Peyer's patch (tissue), 4 donors: ENCODE measurements at regions not wholly inside any gene's neighbourhood (a gene's known extent, or its start where the extent isn't known, plus 50 kb on each side); places are given as distances from the start of the nearest gene placed in this dataset.

Experiments used
- DNase-seq, 3 donors: peaks; one replicate each; pipeline ENCODE4 v3.0.0-alpha.2; 2017 to 2019
- H3K27ac ChIP-seq, 4 donors: fragments of 200-600 bp; sonication (generic); one replicate each; pipeline ENCODE4 v1.5.1; 2016 to 2019
- H3K27me3 ChIP-seq, 2 donors: fragments of 200-600 bp; sonication (generic); one replicate each; pipeline ENCODE4 v1.5.1; 2019
- H3K36me3 ChIP-seq, 3 donors: fragments of 200-600 bp; sonication (generic); one replicate each; pipeline ENCODE4 v1.5.1; 2016 to 2019
- H3K4me1 ChIP-seq, 4 donors: fragments of 200-600 bp; sonication (generic); one replicate each; pipeline ENCODE4 v1.5.1; 2016 to 2019
- H3K4me3 ChIP-seq, 4 donors: fragments of 200-600 bp; sonication (generic); 1 replicate in 3 of 4; 2 replicates in 1 of 4; pipeline ENCODE4 v1.5.1; 2016 to 2019; ENCODE audit warnings: mild to moderate bottlenecking in 1 of 4
- H3K9me3 ChIP-seq, 4 donors: fragments of 200-600 bp; sonication (generic); one replicate each; pipeline ENCODE4 v1.5.1; 2016 to 2019; ENCODE audit warnings: mild to moderate bottlenecking in 1 of 4
- CTCF ChIP-seq, 6 experiments: fragments of 450-650 bp in 4 of 6; fragments of 200-600 bp in 2 of 6; sonication (generic) in 1 of 6; IDR thresholded peaks; one replicate each; pipeline ENCODE4 v1.5.1; 2017 to 2019; ENCODE audit warnings: antibody characterized with exemption in 6 of 6, mild to moderate bottlenecking in 3 of 6, moderate library complexity in 1 of 6
- POLR2A ChIP-seq, 2 donors: fragments of 450-650 bp; IDR thresholded peaks; one replicate each; pipeline ENCODE4 v1.5.1; 2017; ENCODE audit warnings: antibody characterized with exemption in 2 of 2, mild to moderate bottlenecking in 2 of 2, moderate library complexity in 2 of 2

GRCh38 chr16:51287121-51287755 is 136.2 kb upstream of the SALL1 start:
- Histone ChIP-seq H3K4me1 (no peaks in the 10 kb centered on the region), H3K36me3 (no peaks in the 10 kb centered on the region), H3K27me3 (no peaks in the 10 kb centered on the region), H3K4me3 (no peak overlapping the region), H3K9me3 (no peaks in the 10 kb centered on the region), H3K27ac (no peak overlapping the region)
- no peak for TF ChIP-seq CTCF (IDR thresholded peaks at IDR 0.05)
- DNase-seq = no peak

GRCh38 chr16:51286272-51286671 is 135.2 kb upstream of the SALL1 start:
- H3K27me3 ChIP-seq = no peaks in the 10 kb centered on the region
- DNase-seq = no peak
- H3K9me3 ChIP-seq = no peaks in the 10 kb centered on the region
- H3K27ac ChIP-seq = no peak overlapping the region
- no peak overlapping the region for H3K4me3 ChIP-seq
- H3K36me3 ChIP-seq = no peaks in the 10 kb centered on the region
- H3K4me1 ChIP-seq = no peaks in the 10 kb centered on the region
- TF ChIP-seq CTCF (IDR thresholded peaks at IDR 0.05) (no peak), POLR2A (IDR thresholded peaks at IDR 0.05) (no peak)

- Histone ChIP-seq H3K27ac (no peak overlapping the region), H3K36me3 (no peaks in the 10 kb centered on the region), H3K4me1 (no peaks in the 10 kb centered on the region), H3K4me3 (no peak overlapping the region), H3K9me3 (no peaks in the 10 kb centered on the region), H3K27me3 (no peaks in the 10 kb centered on the region)
- no peak for DNase-seq
- TF ChIP-seq CTCF (IDR thresholded peaks at IDR 0.05) = no peak
- no peak for TF ChIP-seq POLR2A (IDR thresholded peaks at IDR 0.05)
Observed at GRCh38 chr16:51276336-51276735, 125.3 kb upstream of the SALL1 start.

- Histone ChIP-seq H3K4me1 (no peaks in the 10 kb centered on the region), H3K4me3 (no peak overlapping the region), H3K36me3 (no peaks in the 10 kb centered on the region), H3K27ac (no peak overlapping the region), H3K9me3 (no peaks in the 10 kb centered on the region), H3K27me3 (no peaks in the 10 kb centered on the region)
- TF ChIP-seq POLR2A (IDR thresholded peaks at IDR 0.05) = no peak
- TF ChIP-seq CTCF (IDR thresholded peaks at IDR 0.05) = no peak
- no peak for DNase-seq
Observed at GRCh38 chr16:51272420-51272819, 121.3 kb upstream of the SALL1 start.

GRCh38 chr16:51271156-51271701 is 120.2 kb upstream of the SALL1 start:
- no peaks in the 10 kb centered on the region for H3K36me3 ChIP-seq
- no peaks in the 10 kb centered on the region for H3K27me3 ChIP-seq
- H3K9me3 ChIP-seq = no peaks in the 10 kb centered on the region
- H3K4me1 ChIP-seq = no peaks in the 10 kb centered on the region
- H3K27ac ChIP-seq = no peak overlapping the region
- no peak overlapping the region for H3K4me3 ChIP-seq
- DNase-seq = no peak
- no peak for TF ChIP-seq POLR2A (IDR thresholded peaks at IDR 0.05)
- TF ChIP-seq CTCF (IDR thresholded peaks at IDR 0.05) = no peak

GRCh38 chr16:51268237-51268636 is 117.2 kb upstream of the SALL1 start:
- H3K4me1 ChIP-seq = no peaks in the 10 kb centered on the region
- no peak overlapping the region for H3K27ac ChIP-seq
- TF ChIP-seq POLR2A (IDR thresholded peaks at IDR 0.05) = no peak
- no peak for TF ChIP-seq CTCF (IDR thresholded peaks at IDR 0.05)
- no peaks in the 10 kb centered on the region for H3K36me3 ChIP-seq
- H3K4me3 ChIP-seq = no peak overlapping the region
- no peaks in the 10 kb centered on the region for H3K9me3 ChIP-seq
- no peak for DNase-seq
- H3K27me3 ChIP-seq = no peaks in the 10 kb centered on the region
